ENCODE measurements at regions not wholly inside any gene's neighbourhood (a gene's known extent, or its start where the extent isn't known, plus 50 kb on each side); places are given as distances from the start of the nearest gene placed in this dataset.

GRCh38 chr1:111556325-111557037 lies 53.0 kb upstream of the ADORA3 start:
- no peak for DNase-seq (ENCODE audit: low read depth)

- DNase-seq (ENCODE audit: low read depth), result peak; percentile 66
These were observed 56.4 kb upstream of the ADORA3 start for GRCh38 chr1:111559736-111560279.

GRCh38 chr1:111561328-111561727 lies 57.9 kb upstream of the ADORA3 start:
- DNase-seq (ENCODE audit: low read depth), result no peak

DNA sequence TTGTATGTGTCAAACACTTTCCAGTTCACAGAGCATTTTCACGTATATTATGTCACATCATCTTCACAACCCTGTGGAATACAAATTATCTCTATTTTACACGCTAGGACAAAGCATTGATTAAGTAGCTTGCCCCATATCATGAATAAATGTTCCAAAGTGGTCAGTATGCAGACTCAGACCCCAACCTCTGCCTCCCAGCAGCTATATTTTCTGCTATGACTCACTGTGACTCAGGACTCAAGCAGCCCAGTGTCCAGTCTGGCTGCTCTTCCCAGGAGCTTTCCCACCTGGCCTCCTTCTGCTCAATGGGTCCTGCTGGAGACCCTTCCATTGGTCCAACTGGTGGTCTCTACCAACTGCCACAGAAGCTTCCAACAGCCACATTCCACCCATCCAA lies 56.0 kb upstream of the RAP1A start:
- DNase-seq (ENCODE audit: low read depth), result peak; percentile 86

DNA sequence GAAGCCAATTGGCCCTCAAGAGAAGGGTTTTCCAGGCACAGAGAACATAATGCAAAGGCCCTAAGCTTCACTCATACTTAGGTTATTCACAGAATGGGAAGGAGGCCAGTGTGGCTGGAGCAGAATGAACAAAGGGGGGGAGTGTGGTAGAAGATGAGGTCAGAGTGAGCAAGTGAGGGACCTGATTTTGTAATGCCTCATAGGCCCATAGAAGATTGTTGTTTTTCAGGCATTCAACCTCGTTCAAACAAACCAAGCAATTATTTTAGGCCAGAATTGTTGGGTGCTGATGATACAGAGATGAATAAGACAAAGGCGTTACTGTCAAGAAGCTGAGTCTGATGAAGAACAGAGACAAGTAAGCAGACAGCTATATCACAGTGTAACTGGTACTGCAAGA lies 54.5 kb upstream of the RAP1A start:
- peak; percentile 98 for DNase-seq (ENCODE audit: low read depth)

GRCh38 chr1:111565968-111566367 lies 53.6 kb upstream of the RAP1A start:
- peak; percentile 26 for DNase-seq (ENCODE audit: low read depth)

DNA sequence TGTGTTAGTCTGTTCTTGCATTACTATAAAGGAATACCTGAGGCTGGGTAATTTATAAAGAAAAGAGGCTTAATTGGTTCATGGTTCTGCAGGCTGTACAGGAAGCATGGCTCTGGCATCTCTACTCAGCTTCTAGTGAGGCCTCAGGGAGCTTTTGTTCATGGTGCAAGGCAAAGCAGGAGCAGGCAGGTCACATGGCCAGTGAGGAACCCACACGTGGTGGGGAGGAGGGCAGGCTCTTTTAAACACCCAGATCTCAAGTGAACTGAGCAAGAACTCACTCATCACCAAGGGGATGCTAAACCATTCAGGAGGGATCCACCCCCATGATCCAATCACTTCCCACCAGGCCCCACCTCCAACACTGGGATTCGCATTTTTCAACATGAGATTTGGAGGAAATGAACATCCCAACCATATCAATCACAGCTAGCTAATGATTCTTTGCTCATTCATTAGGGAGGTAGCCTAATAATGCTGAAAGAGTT lies 51.4 kb upstream of the RAP1A start:
- DNase-seq (ENCODE audit: low read depth), result no peak

All from HT1080 (cell line).